ENCODE measurements at regions not wholly inside any gene's neighbourhood (a gene's known extent, or its start where the extent isn't known, plus 50 kb on each side); places are given as distances from the start of the nearest gene placed in this dataset.

DNA sequence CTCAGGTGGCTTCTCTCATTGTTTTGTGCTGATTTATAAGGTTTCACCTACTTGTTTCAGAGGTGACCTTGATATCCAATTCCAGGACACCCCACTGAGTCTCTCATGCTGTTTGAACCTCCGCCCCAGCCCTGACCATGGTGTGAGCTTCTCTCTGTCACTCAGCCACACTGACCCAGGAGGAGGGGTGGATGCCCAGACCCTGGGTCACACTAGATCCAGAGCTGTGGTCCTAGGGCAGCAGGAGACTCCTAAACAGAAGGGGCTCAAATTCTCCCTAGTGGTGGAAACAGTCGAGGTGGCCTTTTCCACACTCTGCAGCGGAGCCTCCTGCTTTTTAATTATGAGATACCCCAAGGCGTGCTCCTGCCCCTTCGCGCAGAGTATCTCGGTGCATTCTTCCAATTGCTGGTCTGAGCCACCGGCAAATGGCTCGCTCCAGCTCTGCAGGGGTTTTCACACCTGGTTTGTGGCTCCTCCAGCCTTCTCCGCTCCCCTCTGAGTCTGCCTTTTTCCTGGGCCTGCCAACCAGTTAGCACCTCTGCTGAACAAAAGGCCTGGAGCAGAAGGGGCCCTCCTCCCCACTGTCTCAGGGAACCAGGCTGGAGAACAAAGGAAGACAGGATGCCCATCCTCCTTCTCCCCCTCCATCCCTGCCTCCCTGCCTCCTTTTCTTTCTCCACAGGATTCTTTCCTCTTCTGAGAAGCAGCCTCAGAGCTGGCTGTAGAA lies 147.3 kb upstream of the SPRED2 start:
- ATAC-seq (ENCODE audit: insufficient read depth, low read depth), result no peak
- Histone ChIP-seq H4K20me1 (ENCODE audit: insufficient read depth, low read length) (no peaks in the 10 kb centered on the region), H3K4me2 (ENCODE audit: insufficient read depth, low read length) (no peak overlapping the region), H3K4me3 (ENCODE audit: low read depth in 1 of 2, low read length in 2 of 2) (no peak overlapping the region), H3K27me3 (ENCODE audit: insufficient read depth, low read length, poor library complexity) (no peaks in the 10 kb centered on the region), H3K9ac (ENCODE audit: low read depth, low read length) (no peak overlapping the region), H2AFZ (ENCODE audit: low read depth, low read length) (no peak overlapping the region), H3K79me2 (ENCODE audit: insufficient read depth, low read length) (no peaks in the 10 kb centered on the region), H3K27ac (ENCODE audit: low read length) (no peak overlapping the region), H3K9me3 (ENCODE audit: insufficient read depth, low read length, severe bottlenecking) (no peaks in the 10 kb centered on the region), H3K36me3 (ENCODE audit: insufficient read depth, low read length) (no peaks in the 10 kb centered on the region), H3K4me1 (ENCODE audit: insufficient read depth, low read length) (no peaks in the 10 kb centered on the region)
- DNase-seq, result no peak
- TF ChIP-seq CTCF (IDR thresholded peaks at IDR 0.05; ENCODE audit: borderline replicate concordance, extremely low read depth, low read length, poor library complexity, severe bottlenecking) (no peak), EZH2 (IDR thresholded peaks at IDR 0.05; ENCODE audit: borderline replicate concordance, low read depth, low read length, severe bottlenecking) (no peak)

DNA sequence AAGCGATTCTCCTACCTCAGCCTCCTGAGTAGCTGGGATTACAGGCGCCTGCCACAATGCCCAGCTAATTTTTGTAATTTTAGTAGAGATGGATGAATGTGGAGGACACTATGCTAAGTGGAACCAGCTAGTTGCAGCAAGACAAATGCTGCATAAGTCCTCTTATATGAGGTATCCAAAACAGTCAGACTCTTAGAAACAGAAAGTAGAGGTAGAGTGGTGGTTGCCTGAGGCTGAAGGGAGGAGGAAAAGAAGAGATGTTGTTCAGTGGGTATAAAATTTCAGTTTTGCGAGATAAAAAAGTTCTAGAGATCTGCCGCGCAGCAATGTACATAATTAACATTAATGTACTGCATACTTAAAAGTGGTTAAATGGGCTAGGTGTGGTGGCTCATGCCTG lies 145.3 kb upstream of the SPRED2 start:
- Histone ChIP-seq H3K9ac (ENCODE audit: low read depth, low read length) (no peak overlapping the region), H3K27ac (ENCODE audit: low read length) (no peak overlapping the region), H3K27me3 (ENCODE audit: insufficient read depth, low read length, poor library complexity) (no peaks in the 10 kb centered on the region), H3K4me2 (ENCODE audit: insufficient read depth, low read length) (no peak overlapping the region), H2AFZ (ENCODE audit: low read depth, low read length) (no peak overlapping the region), H4K20me1 (ENCODE audit: insufficient read depth, low read length) (no peaks in the 10 kb centered on the region), H3K36me3 (ENCODE audit: insufficient read depth, low read length) (no peaks in the 10 kb centered on the region), H3K9me3 (ENCODE audit: insufficient read depth, low read length, severe bottlenecking) (no peaks in the 10 kb centered on the region), H3K79me2 (ENCODE audit: insufficient read depth, low read length) (no peaks in the 10 kb centered on the region), H3K4me3 (ENCODE audit: low read depth in 1 of 2, low read length in 2 of 2) (no peak overlapping the region), H3K4me1 (ENCODE audit: insufficient read depth, low read length) (no peaks in the 10 kb centered on the region)
- no peak for DNase-seq
- no peak for ATAC-seq (ENCODE audit: insufficient read depth, low read depth)
- no peak for TF ChIP-seq EZH2 (IDR thresholded peaks at IDR 0.05; ENCODE audit: borderline replicate concordance, low read depth, low read length, severe bottlenecking)
- TF ChIP-seq CTCF (IDR thresholded peaks at IDR 0.05; ENCODE audit: borderline replicate concordance, extremely low read depth, low read length, poor library complexity, severe bottlenecking), result no peak

GRCh38 chr2:65576861-65577601 lies 144.6 kb upstream of the SPRED2 start:
- DNase-seq (no peak), ATAC-seq (ENCODE audit: insufficient read depth, low read depth) (no peak)
- H3K27ac ChIP-seq (ENCODE audit: low read length), result no peak overlapping the region
- no peaks in the 10 kb centered on the region for H3K4me1 ChIP-seq (ENCODE audit: insufficient read depth, low read length)
- H3K9me3 ChIP-seq (ENCODE audit: insufficient read depth, low read length, severe bottlenecking), result no peaks in the 10 kb centered on the region
- H3K4me2 ChIP-seq (ENCODE audit: insufficient read depth, low read length), result no peak overlapping the region
- H2AFZ ChIP-seq (ENCODE audit: low read depth, low read length), result no peak overlapping the region
- H3K4me3 ChIP-seq (ENCODE audit: low read depth in 1 of 2, low read length in 2 of 2), result no peak overlapping the region
- no peaks in the 10 kb centered on the region for H4K20me1 ChIP-seq (ENCODE audit: insufficient read depth, low read length)
- H3K79me2 ChIP-seq (ENCODE audit: insufficient read depth, low read length), result no peaks in the 10 kb centered on the region
- H3K27me3 ChIP-seq (ENCODE audit: insufficient read depth, low read length, poor library complexity), result no peaks in the 10 kb centered on the region
- H3K36me3 ChIP-seq (ENCODE audit: insufficient read depth, low read length), result no peaks in the 10 kb centered on the region
- TF ChIP-seq CTCF (IDR thresholded peaks at IDR 0.05; ENCODE audit: borderline replicate concordance, extremely low read depth, low read length, poor library complexity, severe bottlenecking) (no peak), EZH2 (IDR thresholded peaks at IDR 0.05; ENCODE audit: borderline replicate concordance, low read depth, low read length, severe bottlenecking) (no peak)
- H3K9ac ChIP-seq (ENCODE audit: low read depth, low read length), result no peak overlapping the region
